Hematopoietic multipotent progenitor cell (in vitro differentiated cells): ENCODE measurements at regions not wholly inside any gene's neighbourhood (a gene's known extent, or its start where the extent isn't known, plus 50 kb on each side); places are given as distances from the start of the nearest gene placed in this dataset. TPM values are rescaled to one million over a fixed set of nuclear protein-coding genes. Genes with fewer than 3 reads are reported as not detected.

Experiments
- small RNA-seq: library from RNA; depleted of rRNA; stranded (forward); fragments of <200 nt; gene quantifications from one replicate; pipeline ENCODE3, GENCODE V24; 2012

Small RNAs in the stretch of these regions (small RNA-seq; reads per million reads assigned to genes)
- not detected for gene AC097535.2
- not detected for gene RF01210
- not detected for gene RNU6-573P
